ENCODE measurements at regions not wholly inside any gene's neighbourhood (a gene's known extent, or its start where the extent isn't known, plus 50 kb on each side); places are given as distances from the start of the nearest gene placed in this dataset.

DNA sequence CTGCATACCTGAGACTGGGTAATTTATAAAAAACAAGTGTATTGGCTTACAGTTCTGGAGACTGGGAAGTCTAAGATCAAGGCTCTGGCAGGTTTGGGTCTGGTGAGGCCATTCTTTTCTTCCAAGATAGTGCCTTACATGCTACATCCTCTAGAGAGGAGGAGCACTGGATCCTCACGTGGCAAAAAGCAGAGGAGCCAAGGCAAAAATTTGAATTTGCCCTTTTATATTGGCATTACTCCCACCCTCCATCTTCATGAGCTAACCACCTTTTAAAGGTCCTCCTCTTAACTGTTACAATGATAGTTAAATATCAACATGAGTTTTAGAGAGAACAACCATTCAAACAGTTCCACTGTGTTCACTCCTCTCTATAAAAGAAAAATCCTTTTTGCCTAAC is 286.3 kb upstream of the SEL1L start:
- TF ChIP-seq POLR2AphosphoS5 (IDR thresholded peaks at IDR 0.05; ENCODE audit: low read depth, low read length) (no peak), POLR2A (IDR thresholded peaks at IDR 0.05; ENCODE audit: low read depth, low read length) (no peak)
